Right cardiac atrium (tissue), 5 donors: ENCODE measurements at regions not wholly inside any gene's neighbourhood (a gene's known extent, or its start where the extent isn't known, plus 50 kb on each side); places are given as distances from the start of the nearest gene placed in this dataset.
A peak's percentile ranks its signal among the peaks of the same experiment; 100 is the strongest.

ENCODE experiments used
- ATAC-seq, 2 donors: fragments of 200-7000 bp; cut with Tn5 transposase; one replicate each; pipeline versions ENCODE4 v1.8.0 to v1.9.1; 2020; ENCODE audit warnings: moderate library complexity in 2 of 2, mild to moderate bottlenecking in 1 of 2
- DNase-seq, 3 donors: peaks; one replicate each; pipeline ENCODE4 v3.0.0-alpha.2; 2020
- H3K27ac ChIP-seq: one replicate; pipeline ENCODE4 v1.5.1; 2013; ENCODE audit warnings: mild to moderate bottlenecking, low read length, control low read depth, moderate library complexity
- H3K27me3 ChIP-seq: one replicate; pipeline ENCODE4 v1.6.1; 2013; ENCODE audit not compliant: control insufficient read depth, insufficient read depth
- H3K4me1 ChIP-seq: one replicate; pipeline ENCODE4 v1.6.1; 2013; ENCODE audit warnings: low read length; ENCODE audit not compliant: control insufficient read depth, insufficient read depth
- H3K4me3 ChIP-seq: one replicate; pipeline ENCODE4 v1.5.1; 2013; ENCODE audit warnings: low read length, control low read depth
- H3K9me3 ChIP-seq: one replicate; pipeline ENCODE4 v1.6.1; 2013; ENCODE audit warnings: low read length; ENCODE audit not compliant: control insufficient read depth
- WGBS: extraction: QIAGEN DNeasy Blood & Tissue Kit; methylation state at CpG from one replicate; pipeline ENCODE4 v1.1.7; 2013; 5-methylcytosine and 5-hydroxymethylcytosine counted together
- intact Hi-C, 4 donors: fragments of 100-400 bp; cut with DNase I; formaldehyde crosslinking; loops; one replicate each; pipeline versions ENCODE4 v1.11.0 to v1.14.0; 2022 to 2023
- donor health status: healthy with polysubstance abuse.
- donor health status: DM: no; HTN: yes; CAD: no.
- donor health status: DM: no; HTN: no; CAD: no.
- donor health status: DM: no; HTN: yes; CAD: no; lungs with severe emphysema.
- donor health status: DM: yes; HTN: yes; CAD: no.

DNA sequence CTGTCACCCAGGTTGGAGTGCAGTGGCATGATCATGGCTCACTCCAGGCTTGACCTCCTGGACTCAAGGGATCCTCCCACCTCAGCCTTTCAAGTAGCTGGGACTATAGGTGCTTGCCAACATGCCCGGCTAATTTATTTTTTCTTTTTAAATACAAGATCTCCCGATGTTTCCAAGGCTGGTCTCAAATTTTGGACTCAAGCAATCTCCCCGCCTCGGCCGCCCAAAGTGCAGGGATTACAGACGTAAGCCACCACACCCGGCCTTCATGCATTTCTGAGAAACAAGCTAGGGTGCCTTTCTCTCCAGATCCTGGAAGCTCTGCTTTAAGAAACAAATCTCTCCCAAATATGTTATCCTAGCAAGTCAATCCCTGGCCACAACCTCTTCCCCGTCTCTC is 234.1 kb downstream of the FBXO15 start:
- Histone ChIP-seq H3K4me3 (no peak overlapping the region), H3K4me1 (no peaks in the 10 kb centered on the region), H3K27ac (no peak overlapping the region), H3K9me3 (no peaks in the 10 kb centered on the region), H3K27me3 (no peaks in the 10 kb centered on the region)
- DNase-seq (no peak), ATAC-seq (no peak)
- 83% methylated on average over 8 of the region's 8 CpGs for WGBS
- intact Hi-C loops: no loop called here

DNA sequence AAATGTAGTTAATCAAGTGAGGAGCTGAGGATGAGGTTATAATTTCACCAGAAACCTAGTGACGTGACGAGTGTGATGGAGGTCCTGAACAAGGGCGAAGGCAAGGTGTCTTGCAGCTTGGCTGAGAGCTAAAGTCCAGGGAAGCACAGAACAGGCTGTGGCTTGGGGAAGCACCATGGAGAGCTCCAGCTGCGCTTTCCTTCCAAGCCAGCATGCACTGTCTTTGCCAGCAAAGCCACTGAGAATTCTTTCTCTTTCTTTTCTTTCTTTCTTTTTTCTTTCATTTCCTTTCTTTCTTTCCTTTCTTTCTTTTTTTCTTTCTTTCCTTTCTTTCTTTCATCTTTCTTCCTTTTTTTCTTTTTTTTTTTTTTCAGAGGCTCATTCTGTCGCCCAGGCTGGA is 239.3 kb downstream of the FBXO15 start:
- intact Hi-C loops: no loop called here
- WGBS: 39% methylated on average over 5 of the region's 5 CpGs
- H3K4me3 ChIP-seq: no peak overlapping the region
- peak in 1 of 2 donors; percentile 48 for ATAC-seq
- no peak overlapping the region for H3K27ac ChIP-seq
- DNase-seq: no peak
- no peaks in the 10 kb centered on the region for H3K9me3 ChIP-seq
- no peaks in the 10 kb centered on the region for H3K27me3 ChIP-seq
- no peaks in the 10 kb centered on the region for H3K4me1 ChIP-seq

DNA sequence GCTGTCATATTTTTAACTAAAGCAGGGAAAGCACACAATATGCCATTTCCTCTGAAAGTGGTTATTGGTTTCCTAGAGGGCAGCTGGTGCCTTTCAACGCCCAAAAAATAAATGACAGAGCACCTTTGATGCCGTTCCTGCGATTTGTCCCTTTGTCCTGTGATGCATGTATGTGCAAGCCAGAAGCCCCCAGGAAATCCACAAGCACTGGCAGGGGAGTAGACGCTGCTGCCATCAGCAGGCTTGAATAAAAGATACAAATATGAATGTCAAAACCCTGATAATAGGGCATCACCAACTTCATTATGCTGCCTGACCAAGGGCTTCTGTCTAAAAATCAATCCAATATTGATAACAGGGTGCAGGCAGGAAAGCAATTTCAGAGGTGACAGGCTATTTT is 246.1 kb downstream of the FBXO15 start:
- DNase-seq: no peak
- H3K27me3 ChIP-seq: no peaks in the 10 kb centered on the region
- no peak for ATAC-seq
- H3K27ac ChIP-seq: no peak overlapping the region
- intact Hi-C loops: no loop called here
- WGBS: 44% methylated on average over 4 of the region's 4 CpGs
- no peaks in the 10 kb centered on the region for H3K9me3 ChIP-seq
- H3K4me3 ChIP-seq: no peak overlapping the region
- H3K4me1 ChIP-seq: no peaks in the 10 kb centered on the region

DNA sequence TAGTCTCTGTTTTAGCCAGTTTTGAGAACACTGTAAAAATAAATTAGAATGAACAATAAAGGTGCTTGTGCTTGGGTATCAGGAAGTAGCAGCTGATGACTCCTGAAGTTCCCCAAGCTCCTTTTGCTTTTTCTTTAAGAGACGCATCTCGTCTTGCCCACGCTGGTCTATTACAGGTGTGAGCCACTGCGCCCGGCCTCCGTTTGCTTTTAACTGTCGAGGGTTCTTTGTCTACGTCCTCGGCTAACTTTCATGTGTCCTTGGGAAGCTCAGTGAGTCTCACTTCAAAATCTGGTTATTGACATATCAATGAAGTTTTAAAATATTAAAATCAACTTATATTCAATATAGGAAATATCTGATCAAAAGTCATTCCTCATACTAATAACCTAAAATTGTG is 246.5 kb downstream of the FBXO15 start:
- H3K27me3 ChIP-seq: no peaks in the 10 kb centered on the region
- DNase-seq (no peak), ATAC-seq (no peak)
- WGBS: 80% methylated on average over 9 of the region's 9 CpGs
- H3K27ac ChIP-seq: no peak overlapping the region
- H3K4me1 ChIP-seq: no peaks in the 10 kb centered on the region
- H3K9me3 ChIP-seq: no peaks in the 10 kb centered on the region
- H3K4me3 ChIP-seq: no peak overlapping the region
- intact Hi-C loops: no loop called here

DNA sequence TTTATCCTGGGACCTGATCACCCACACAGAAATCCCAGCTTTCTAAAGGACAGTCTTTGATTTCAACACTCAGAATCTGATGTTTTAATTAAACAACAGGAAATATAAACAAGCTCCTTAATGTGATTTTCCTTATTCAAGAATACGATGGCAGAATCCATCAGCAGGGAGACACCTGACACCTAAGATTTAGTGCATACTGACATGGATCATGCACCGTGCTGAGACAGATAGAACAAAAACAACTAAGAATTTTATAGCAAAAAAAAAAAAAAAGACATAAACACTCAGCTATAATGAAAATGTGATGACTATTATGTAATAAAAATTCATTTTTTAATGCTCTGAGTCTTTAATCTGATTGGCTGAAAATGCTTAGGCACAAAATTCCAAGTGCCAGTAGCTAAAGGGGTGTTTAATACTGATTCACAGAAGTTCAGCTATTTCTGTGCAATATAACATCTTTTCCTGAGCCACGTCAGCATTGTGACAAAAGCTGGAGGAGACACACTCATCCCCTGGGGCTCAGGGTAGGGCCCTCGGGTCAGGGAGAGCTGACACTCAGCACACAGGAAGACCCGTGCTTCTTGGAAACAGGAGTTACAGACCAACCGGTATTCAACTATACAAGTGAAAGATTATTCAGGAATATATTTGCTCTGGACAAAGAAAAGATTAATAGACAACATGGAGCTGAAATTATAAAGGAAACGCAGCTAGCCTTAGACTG is 247.4 kb downstream of the FBXO15 start:
- no peak overlapping the region for H3K27ac ChIP-seq
- no peak for ATAC-seq
- WGBS: 66% methylated on average over 7 of the region's 7 CpGs
- no peak for DNase-seq
- H3K27me3 ChIP-seq: no peaks in the 10 kb centered on the region
- intact Hi-C loops: no loop called here
- no peaks in the 10 kb centered on the region for H3K9me3 ChIP-seq
- no peak overlapping the region for H3K4me3 ChIP-seq
- no peaks in the 10 kb centered on the region for H3K4me1 ChIP-seq

DNA sequence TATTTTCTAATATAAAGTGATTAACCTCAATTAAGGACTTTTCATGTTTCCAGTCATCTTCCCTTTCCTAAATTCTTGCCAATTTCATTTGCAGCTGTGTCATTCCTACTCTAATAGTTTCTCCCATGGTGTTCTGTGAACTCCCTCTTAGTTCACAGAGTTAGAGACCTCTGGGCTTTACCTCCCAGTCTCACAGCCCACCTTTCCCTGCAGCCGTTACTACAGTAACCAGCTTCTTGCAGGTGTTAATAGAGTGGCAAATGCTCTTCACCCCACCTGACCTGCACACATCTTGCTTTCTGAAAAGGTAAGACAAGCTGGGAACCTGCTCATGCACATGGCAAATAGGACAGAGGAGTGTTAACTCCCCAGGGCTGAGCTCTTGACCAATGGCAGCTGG is 250.1 kb downstream of the FBXO15 start:
- H3K27me3 ChIP-seq: no peaks in the 10 kb centered on the region
- H3K4me3 ChIP-seq: no peak overlapping the region
- DNase-seq (no peak), ATAC-seq (no peak)
- intact Hi-C loops: no loop called here
- H3K9me3 ChIP-seq: no peaks in the 10 kb centered on the region
- no peaks in the 10 kb centered on the region for H3K4me1 ChIP-seq
- H3K27ac ChIP-seq: no peak overlapping the region
- WGBS: 47% methylated on average over 1 of the region's 1 CpG

DNA sequence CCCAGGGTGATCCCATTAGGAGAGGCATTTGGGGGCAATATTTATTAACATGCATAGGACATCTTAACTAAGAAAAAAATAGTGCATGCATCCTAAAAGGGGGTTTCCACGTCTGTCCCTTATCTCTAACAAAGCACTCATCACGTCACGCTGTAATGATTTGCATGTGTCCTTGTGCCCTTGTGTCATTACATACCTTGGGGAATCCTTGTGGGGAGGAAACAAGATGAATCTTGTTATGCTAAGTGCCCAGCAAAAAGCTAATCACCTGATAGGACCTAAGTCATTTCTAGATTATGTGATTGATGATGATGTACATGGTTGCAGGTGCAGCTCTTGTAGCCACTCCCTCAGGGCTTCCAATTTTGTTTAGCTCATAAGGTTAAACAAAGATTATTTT is 250.9 kb downstream of the FBXO15 start:
- Histone ChIP-seq H3K27ac (no peak overlapping the region), H3K9me3 (no peaks in the 10 kb centered on the region), H3K4me1 (no peaks in the 10 kb centered on the region), H3K27me3 (no peaks in the 10 kb centered on the region), H3K4me3 (no peak overlapping the region)
- WGBS: 34% methylated on average over 3 of the region's 3 CpGs
- intact Hi-C loops: no loop called here
- DNase-seq (no peak), ATAC-seq (no peak)

DNA sequence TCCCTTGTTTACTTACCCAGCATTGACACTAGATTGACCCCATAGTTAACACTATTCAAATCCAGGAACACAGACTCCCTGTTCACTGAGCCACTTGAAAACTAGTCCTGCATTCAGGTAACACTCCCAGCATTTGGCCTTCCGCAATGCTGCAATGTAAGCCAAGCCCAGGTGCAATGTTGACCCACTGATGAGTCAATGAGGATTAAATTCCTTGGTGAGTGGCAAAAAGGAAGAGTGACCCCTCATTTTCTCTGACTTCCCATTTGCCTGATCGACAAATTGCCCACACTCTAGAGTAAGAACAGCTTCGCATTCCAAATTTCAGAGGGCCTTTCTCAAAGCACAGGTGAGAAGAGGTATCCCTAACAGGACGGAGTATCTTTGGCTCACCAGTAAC is 251.9 kb downstream of the FBXO15 start:
- 43% methylated on average over 4 of the region's 4 CpGs for WGBS

DNA sequence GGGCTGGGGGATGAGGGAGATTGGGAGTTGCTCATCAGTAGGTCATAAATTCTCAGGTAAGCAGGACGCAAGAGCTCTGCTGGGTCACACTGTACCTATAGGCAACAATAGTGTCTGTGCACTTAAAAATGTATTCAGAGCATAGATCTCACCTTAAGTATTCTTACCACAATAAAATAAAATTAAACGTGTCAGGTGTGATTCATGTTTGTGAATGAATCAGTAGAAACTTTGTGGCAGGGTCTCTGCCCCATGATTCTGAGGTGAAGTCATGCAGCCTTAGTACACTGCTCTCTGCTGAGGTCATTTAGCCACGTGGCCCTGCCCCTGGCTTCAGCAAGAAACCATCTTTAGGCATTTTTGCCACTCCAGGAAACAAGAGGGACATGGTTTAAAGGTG is 253.8 kb downstream of the FBXO15 start:
- no peaks in the 10 kb centered on the region for H3K9me3 ChIP-seq
- H3K27ac ChIP-seq: no peak overlapping the region
- no peaks in the 10 kb centered on the region for H3K27me3 ChIP-seq
- H3K4me3 ChIP-seq: no peak overlapping the region
- DNase-seq (no peak), ATAC-seq (no peak)
- H3K4me1 ChIP-seq: no peaks in the 10 kb centered on the region
- intact Hi-C loops: no loop called here
- WGBS: 70% methylated on average over 3 of the region's 3 CpGs

More for the DNA sequence above, 251.9 kb downstream of the FBXO15 start:
- H3K27me3 ChIP-seq: no peaks in the 10 kb centered on the region
- no peaks in the 10 kb centered on the region for H3K4me1 ChIP-seq
- H3K4me3 ChIP-seq: no peak overlapping the region
- no peaks in the 10 kb centered on the region for H3K9me3 ChIP-seq
- DNase-seq: no peak
- ATAC-seq: no peak
- H3K27ac ChIP-seq: no peak overlapping the region
- intact Hi-C loops: no loop called here

DNA sequence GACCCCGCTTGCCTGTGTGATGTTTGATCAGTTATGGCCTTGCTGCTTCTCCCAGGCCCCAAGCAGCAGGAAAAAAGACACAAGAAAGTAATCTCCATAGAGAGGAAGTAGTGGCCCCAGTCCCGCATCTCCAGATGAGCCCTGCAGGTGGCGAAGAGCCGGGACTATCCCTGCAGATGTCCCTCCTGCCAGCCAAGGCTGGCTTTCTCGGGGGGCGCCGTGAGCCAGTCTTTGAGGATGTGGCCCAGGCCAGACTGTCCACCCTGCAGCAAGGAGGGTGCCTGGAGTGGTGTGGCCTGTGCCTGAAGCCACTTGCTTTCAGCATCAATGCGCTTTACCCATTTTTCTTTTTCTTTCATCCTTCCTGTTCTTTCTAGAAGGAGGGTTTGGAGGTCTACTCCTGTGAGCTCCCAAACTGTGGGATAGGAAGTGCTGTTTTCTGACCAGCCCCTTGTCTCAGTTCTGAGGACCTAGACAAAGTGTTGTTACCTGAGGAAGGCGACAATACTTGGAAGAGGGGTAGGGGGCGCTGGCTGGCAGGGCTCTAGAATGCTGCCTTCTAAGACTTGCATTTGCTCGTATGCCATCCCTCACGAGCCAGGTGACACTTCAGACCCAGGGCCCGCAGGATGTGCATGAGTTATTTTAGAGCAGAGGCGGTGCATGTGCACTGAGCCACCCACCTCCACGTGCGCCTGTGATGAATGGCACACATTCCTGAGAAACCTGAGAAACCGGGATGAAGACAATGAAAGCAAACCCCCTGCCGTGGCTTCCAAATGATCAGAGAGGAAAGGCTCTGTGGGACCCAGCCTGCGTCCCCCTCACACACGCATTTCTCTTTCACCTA is 255.8 kb downstream of the FBXO15 start:
- Histone ChIP-seq H3K4me1 (no peaks in the 10 kb centered on the region), H3K27me3 (no peaks in the 10 kb centered on the region), H3K9me3 (no peaks in the 10 kb centered on the region), H3K27ac (no peak overlapping the region), H3K4me3 (no peak overlapping the region)
- intact Hi-C loops: no loop called here
- 47% methylated on average over 20 of the region's 20 CpGs for WGBS
- no peak for ATAC-seq
- DNase-seq: no peak

DNA sequence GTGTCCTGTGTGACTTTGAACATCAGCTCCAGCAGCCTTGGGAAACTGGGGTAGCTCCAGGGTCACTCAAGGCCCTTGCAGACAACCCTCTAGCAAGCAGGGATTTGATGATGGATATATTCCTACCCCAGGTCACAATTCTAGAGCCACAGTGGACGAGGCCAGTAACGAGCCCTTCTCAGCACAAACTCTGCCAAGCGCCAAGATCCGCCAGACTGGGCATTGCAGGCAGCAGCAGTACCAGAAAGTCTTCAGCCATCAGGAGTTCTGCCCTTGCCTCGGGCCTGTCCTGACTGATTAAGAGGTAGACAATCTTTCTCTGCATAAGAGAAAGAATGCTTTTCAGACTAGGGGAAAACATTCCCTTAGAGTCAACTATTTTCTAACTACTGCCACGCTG is 259.1 kb downstream of the FBXO15 start:
- 74% methylated on average over 6 of the region's 6 CpGs for WGBS
- no peak overlapping the region for H3K4me3 ChIP-seq

More for the DNA sequence above, 259.1 kb downstream of the FBXO15 start:
- no peak for ATAC-seq
- no peaks in the 10 kb centered on the region for H3K9me3 ChIP-seq
- intact Hi-C loops: no loop called here
- H3K27me3 ChIP-seq: no peaks in the 10 kb centered on the region
- no peaks in the 10 kb centered on the region for H3K4me1 ChIP-seq
- H3K27ac ChIP-seq: no peak overlapping the region
- DNase-seq: no peak
